ENCODE measurements at regions not wholly inside any gene's neighbourhood (a gene's known extent, or its start where the extent isn't known, plus 50 kb on each side); places are given as distances from the start of the nearest gene placed in this dataset.
A peak's percentile ranks its signal among the peaks of the same experiment; 100 is the strongest.

GRCh38 chr13:50419331-50419865, 404.2 kb downstream of the KCNRG start:
- H3K4me3 ChIP-seq (ENCODE audit: insufficient read depth, low read length), result no peak overlapping the region
- H3K4me1 ChIP-seq (ENCODE audit: insufficient read depth, low read length), result peaks cover 30% of the 10 kb centered on the region
- no peaks in the 10 kb centered on the region for H3K79me2 ChIP-seq (ENCODE audit: insufficient read depth, low read length)
- peak overlapping the region; percentile 42 for H3K4me2 ChIP-seq (ENCODE audit: insufficient read depth, low read length)
- no peaks in the 10 kb centered on the region for H3K36me3 ChIP-seq (ENCODE audit: insufficient read depth, low read length)
- DNase-seq (ENCODE audit: insufficient read length, low spot score, missing footprints), result no peak
- no peaks in the 10 kb centered on the region for H3K9me3 ChIP-seq (ENCODE audit: low read depth, low read length)
- peak overlapping the region; percentile 58 for H2AFZ ChIP-seq (ENCODE audit: low read length)
- H3K27me3 ChIP-seq (ENCODE audit: insufficient read depth, low read length), result no peaks in the 10 kb centered on the region
- TF ChIP-seq, protein P1, sequence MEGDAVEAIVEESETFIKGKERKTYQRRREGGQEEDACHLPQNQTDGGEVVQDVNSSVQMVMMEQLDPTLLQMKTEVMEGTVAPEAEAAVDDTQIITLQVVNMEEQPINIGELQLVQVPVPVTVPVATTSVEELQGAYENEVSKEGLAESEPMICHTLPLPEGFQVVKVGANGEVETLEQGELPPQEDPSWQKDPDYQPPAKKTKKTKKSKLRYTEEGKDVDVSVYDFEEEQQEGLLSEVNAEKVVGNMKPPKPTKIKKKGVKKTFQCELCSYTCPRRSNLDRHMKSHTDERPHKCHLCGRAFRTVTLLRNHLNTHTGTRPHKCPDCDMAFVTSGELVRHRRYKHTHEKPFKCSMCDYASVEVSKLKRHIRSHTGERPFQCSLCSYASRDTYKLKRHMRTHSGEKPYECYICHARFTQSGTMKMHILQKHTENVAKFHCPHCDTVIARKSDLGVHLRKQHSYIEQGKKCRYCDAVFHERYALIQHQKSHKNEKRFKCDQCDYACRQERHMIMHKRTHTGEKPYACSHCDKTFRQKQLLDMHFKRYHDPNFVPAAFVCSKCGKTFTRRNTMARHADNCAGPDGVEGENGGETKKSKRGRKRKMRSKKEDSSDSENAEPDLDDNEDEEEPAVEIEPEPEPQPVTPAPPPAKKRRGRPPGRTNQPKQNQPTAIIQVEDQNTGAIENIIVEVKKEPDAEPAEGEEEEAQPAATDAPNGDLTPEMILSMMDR (IDR thresholded peaks at IDR 0.05; ENCODE audit: extremely low read depth, low read depth, low read length), result no peak
- no peaks in the 10 kb centered on the region for H4K20me1 ChIP-seq (ENCODE audit: insufficient read depth, low read length)
- H3K27ac ChIP-seq (ENCODE audit: low read depth, low read length), result no peak overlapping the region

DNA sequence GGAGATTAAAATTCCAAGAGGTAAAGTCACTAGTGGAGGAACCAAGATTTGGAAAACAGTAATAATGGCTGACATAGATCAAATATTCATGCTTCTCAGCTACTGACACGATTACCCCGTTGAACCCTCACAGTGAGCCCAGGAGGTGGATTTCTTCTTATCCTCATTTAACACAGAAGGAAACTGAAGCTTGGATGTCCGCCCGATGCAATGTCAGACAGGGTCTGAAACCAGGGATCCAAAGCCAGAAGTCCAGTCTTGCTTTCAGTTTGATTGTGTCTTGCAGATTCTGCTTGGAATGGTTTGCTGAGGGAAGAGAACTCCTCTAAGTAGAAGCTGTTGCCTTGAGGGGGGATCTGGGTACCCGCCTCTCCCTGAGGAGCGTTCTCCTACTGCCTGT, 404.7 kb downstream of the KCNRG start:
- Histone ChIP-seq H4K20me1 (ENCODE audit: insufficient read depth, low read length) (no peaks in the 10 kb centered on the region), H3K9me3 (ENCODE audit: low read depth, low read length) (no peaks in the 10 kb centered on the region), H3K4me3 (ENCODE audit: insufficient read depth, low read length) (no peak overlapping the region), H3K79me2 (ENCODE audit: insufficient read depth, low read length) (no peaks in the 10 kb centered on the region), H3K4me1 (ENCODE audit: insufficient read depth, low read length) (peaks cover 30% of the 10 kb centered on the region), H3K27ac (ENCODE audit: low read depth, low read length) (no peak overlapping the region), H3K4me2 (ENCODE audit: insufficient read depth, low read length) (peak overlapping the region; percentile 42), H3K36me3 (ENCODE audit: insufficient read depth, low read length) (no peaks in the 10 kb centered on the region), H2AFZ (ENCODE audit: low read length) (peak overlapping the region; percentile 58), H3K27me3 (ENCODE audit: insufficient read depth, low read length) (no peaks in the 10 kb centered on the region)
- TF ChIP-seq, protein P1 (IDR thresholded peaks at IDR 0.05; ENCODE audit: extremely low read depth, low read depth, low read length), result no peak
- DNase-seq (ENCODE audit: insufficient read length, low spot score, missing footprints), result no peak

DNA sequence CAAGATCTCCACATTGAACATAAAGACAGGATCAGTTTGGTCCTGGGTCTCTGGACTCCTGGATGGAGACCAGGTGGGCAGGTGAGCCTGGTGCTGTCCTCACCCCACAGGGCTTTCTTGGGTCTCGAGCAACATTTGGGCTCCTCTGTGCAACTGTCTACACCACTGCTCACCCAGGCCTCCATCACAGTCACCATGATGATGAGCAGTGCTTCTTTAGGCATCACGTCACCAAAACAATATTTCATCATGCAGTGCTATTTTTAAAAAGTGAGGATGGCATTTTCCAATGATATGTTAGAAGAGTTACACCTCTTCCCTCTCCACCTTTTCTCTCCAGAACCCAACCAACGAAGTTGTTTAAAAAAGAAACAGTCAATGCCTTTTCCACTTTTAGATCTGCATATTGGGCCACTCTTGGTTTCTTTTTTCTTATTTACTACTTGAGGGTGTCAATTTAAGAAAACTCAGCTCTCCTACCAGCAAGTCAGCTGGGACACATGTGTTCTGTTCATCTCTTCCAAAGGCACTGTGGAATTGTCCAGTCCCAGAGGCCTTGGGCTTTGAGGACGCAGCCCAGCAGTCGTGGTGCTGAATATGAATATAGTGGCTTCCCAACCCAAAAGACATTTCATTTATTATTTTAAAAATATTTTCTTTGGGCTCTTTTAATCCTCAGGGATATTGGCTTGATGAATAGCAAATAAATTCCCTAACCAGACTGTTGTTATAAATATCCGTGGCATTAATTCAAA, 405.7 kb downstream of the KCNRG start:
- Histone ChIP-seq H3K4me2 (ENCODE audit: insufficient read depth, low read length) (no peak overlapping the region), H4K20me1 (ENCODE audit: insufficient read depth, low read length) (no peaks in the 10 kb centered on the region), H3K36me3 (ENCODE audit: insufficient read depth, low read length) (no peaks in the 10 kb centered on the region), H3K27ac (ENCODE audit: low read depth, low read length) (peak overlapping the region; percentile 35), H2AFZ (ENCODE audit: low read length) (no peak overlapping the region), H3K79me2 (ENCODE audit: insufficient read depth, low read length) (no peaks in the 10 kb centered on the region), H3K27me3 (ENCODE audit: insufficient read depth, low read length) (no peaks in the 10 kb centered on the region), H3K4me1 (ENCODE audit: insufficient read depth, low read length) (peaks cover 30% of the 10 kb centered on the region), H3K4me3 (ENCODE audit: insufficient read depth, low read length) (no peak overlapping the region), H3K9me3 (ENCODE audit: low read depth, low read length) (no peaks in the 10 kb centered on the region)
- TF ChIP-seq, protein P1 (IDR thresholded peaks at IDR 0.05; ENCODE audit: extremely low read depth, low read depth, low read length), result no peak
- no peak for DNase-seq (ENCODE audit: insufficient read length, low spot score, missing footprints)

- peak overlapping the region; percentile 37 for H3K4me2 ChIP-seq (ENCODE audit: insufficient read depth, low read length)
- no peaks in the 10 kb centered on the region for H3K27me3 ChIP-seq (ENCODE audit: insufficient read depth, low read length)
- no peaks in the 10 kb centered on the region for H4K20me1 ChIP-seq (ENCODE audit: insufficient read depth, low read length)
- peaks cover 30% of the 10 kb centered on the region for H3K4me1 ChIP-seq (ENCODE audit: insufficient read depth, low read length)
- H3K27ac ChIP-seq (ENCODE audit: low read depth, low read length), result peak overlapping the region; percentile 35
- no peaks in the 10 kb centered on the region for H3K79me2 ChIP-seq (ENCODE audit: insufficient read depth, low read length)
- no peak overlapping the region for H2AFZ ChIP-seq (ENCODE audit: low read length)
- no peaks in the 10 kb centered on the region for H3K36me3 ChIP-seq (ENCODE audit: insufficient read depth, low read length)
- no peaks in the 10 kb centered on the region for H3K9me3 ChIP-seq (ENCODE audit: low read depth, low read length)
- DNase-seq (ENCODE audit: insufficient read length, low spot score, missing footprints), result no peak
- no peak overlapping the region for H3K4me3 ChIP-seq (ENCODE audit: insufficient read depth, low read length)
- TF ChIP-seq, protein P1 (IDR thresholded peaks at IDR 0.05; ENCODE audit: extremely low read depth, low read depth, low read length), result no peak
These were observed 406.4 kb downstream of the KCNRG start for GRCh38 chr13:50421473-50422130.

Measured in osteoblast (primary cell).